ENCODE measurements at regions not wholly inside any gene's neighbourhood (a gene's known extent, or its start where the extent isn't known, plus 50 kb on each side); places are given as distances from the start of the nearest gene placed in this dataset.

DNA sequence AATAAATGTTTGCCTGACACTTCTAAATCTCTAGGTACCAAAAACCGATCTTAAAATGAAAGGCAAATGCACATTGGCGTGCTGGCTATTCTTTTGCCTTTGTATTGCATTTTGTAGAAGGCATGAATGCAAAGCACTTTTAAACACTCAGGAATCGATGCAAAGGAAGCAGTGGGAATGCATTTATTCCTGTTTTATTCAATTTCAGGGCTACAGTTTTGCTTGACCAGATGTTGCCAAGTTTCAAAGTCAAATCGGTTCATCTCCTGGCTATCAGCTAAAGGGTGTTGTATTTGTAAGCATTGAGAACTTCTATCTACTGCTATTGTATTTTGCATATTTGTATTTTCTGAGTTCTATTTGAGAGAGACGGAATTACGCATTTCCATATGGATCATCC is 659.8 kb upstream of the SLC35B3 start:
- ChIA-PET POLR2A (ENCODE audit: low non-redundant PET) (no interaction called here), CTCF (no interaction called here)
- Histone ChIP-seq H3K27me3 (replicated peaks; ENCODE audit: insufficient read depth, low read depth, low read length, poor library complexity) (no peaks in the 10 kb centered on the region), H3K27ac (ENCODE audit: low read depth, low read length, poor library complexity, severe bottlenecking) (no peak overlapping the region), H3K36me3 (ENCODE audit: insufficient read depth, low read length, poor library complexity, severe bottlenecking) (no peaks in the 10 kb centered on the region), H3K4me1 (ENCODE audit: insufficient read depth, low read length, poor library complexity, severe bottlenecking) (no peaks in the 10 kb centered on the region), H3K4me3 (ENCODE audit: low read depth, low read length, poor library complexity, severe bottlenecking) (no peak overlapping the region), H3K9me3 (ENCODE audit: low read depth, low read length, poor library complexity, severe bottlenecking) (no peaks in the 10 kb centered on the region)
- no TSS peak for BruUV-seq (replicated peaks)
- DNase-seq (ENCODE audit: low spot score): no peak
- TF ChIP-seq EZH2 (IDR thresholded peaks at IDR 0.05; ENCODE audit: borderline replicate concordance, low read depth, low read length, poor library complexity, severe bottlenecking) (no peak), CTCF (conservative IDR thresholded peaks at IDR 0.05; ENCODE audit: low read depth, low read length) (no peak)
- intact Hi-C loops (cut with micrococcal nuclease; ENCODE audit: unreplicated experiment): no loop called here

- H3K27ac ChIP-seq (ENCODE audit: low read depth, low read length, poor library complexity, severe bottlenecking): no peak overlapping the region
- no TSS peak for BruUV-seq (replicated peaks)
- CTCF ChIA-PET: no interaction called here
Measured at GRCh38 chr6:9089724-9090123, 654.4 kb upstream of the SLC35B3 start.

DNA sequence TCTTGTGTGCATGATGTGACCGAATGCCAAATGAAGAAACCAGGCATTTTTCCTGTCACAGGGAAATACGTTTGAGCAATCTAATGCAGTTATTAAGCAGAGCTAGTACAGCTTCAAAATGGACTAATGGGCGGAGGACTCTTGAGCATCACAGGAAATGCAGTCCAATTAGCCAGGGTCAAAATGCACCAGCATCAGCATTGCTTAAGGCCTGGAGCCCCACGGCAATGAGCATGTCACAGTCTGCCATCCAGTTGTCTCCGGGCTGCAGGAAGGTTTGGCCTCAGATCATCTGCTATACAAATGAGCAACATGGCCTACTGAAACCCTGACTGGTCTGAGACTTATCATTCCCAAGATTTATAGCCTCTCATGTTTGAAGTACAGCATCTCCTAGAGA is 652.1 kb upstream of the SLC35B3 start:
- peak; percentile 3 for DNase-seq (ENCODE audit: low spot score)
- TF ChIP-seq EZH2 (IDR thresholded peaks at IDR 0.05; ENCODE audit: borderline replicate concordance, low read depth, low read length, poor library complexity, severe bottlenecking): no peak
- no peaks in the 10 kb centered on the region for H3K27me3 ChIP-seq (replicated peaks; ENCODE audit: insufficient read depth, low read depth, low read length, poor library complexity)
- no TSS peak for BruUV-seq (replicated peaks)
- POLR2A ChIA-PET (ENCODE audit: low non-redundant PET): no interaction called here
- H3K4me1 ChIP-seq (ENCODE audit: insufficient read depth, low read length, poor library complexity, severe bottlenecking): no peaks in the 10 kb centered on the region
- H3K4me3 ChIP-seq (ENCODE audit: low read depth, low read length, poor library complexity, severe bottlenecking): no peak overlapping the region
- no peak overlapping the region for H3K27ac ChIP-seq (ENCODE audit: low read depth, low read length, poor library complexity, severe bottlenecking)
- H3K9me3 ChIP-seq (ENCODE audit: low read depth, low read length, poor library complexity, severe bottlenecking): no peaks in the 10 kb centered on the region
- no peaks in the 10 kb centered on the region for H3K36me3 ChIP-seq (ENCODE audit: insufficient read depth, low read length, poor library complexity, severe bottlenecking)
- intact Hi-C loops (cut with micrococcal nuclease; ENCODE audit: unreplicated experiment): no loop called here
- CTCF ChIA-PET: no interaction called here

More at GRCh38 chr6:9089724-9090123, 654.4 kb upstream of the SLC35B3 start:
- Histone ChIP-seq H3K4me3 (ENCODE audit: low read depth, low read length, poor library complexity, severe bottlenecking) (no peak overlapping the region), H3K9me3 (ENCODE audit: low read depth, low read length, poor library complexity, severe bottlenecking) (no peaks in the 10 kb centered on the region), H3K27me3 (replicated peaks; ENCODE audit: insufficient read depth, low read depth, low read length, poor library complexity) (no peaks in the 10 kb centered on the region), H3K36me3 (ENCODE audit: insufficient read depth, low read length, poor library complexity, severe bottlenecking) (no peaks in the 10 kb centered on the region), H3K4me1 (ENCODE audit: insufficient read depth, low read length, poor library complexity, severe bottlenecking) (no peaks in the 10 kb centered on the region)
- intact Hi-C loops (cut with micrococcal nuclease; ENCODE audit: unreplicated experiment): no loop called here
- no peak for TF ChIP-seq CTCF (conservative IDR thresholded peaks at IDR 0.05; ENCODE audit: low read depth, low read length)
- TF ChIP-seq EZH2 (IDR thresholded peaks at IDR 0.05; ENCODE audit: borderline replicate concordance, low read depth, low read length, poor library complexity, severe bottlenecking): no peak
- POLR2A ChIA-PET (ENCODE audit: low non-redundant PET): no interaction called here
- DNase-seq (ENCODE audit: low spot score): no peak

GRCh38 chr6:9086331-9086730 is 651.0 kb upstream of the SLC35B3 start:
- H3K27ac ChIP-seq (ENCODE audit: low read depth, low read length, poor library complexity, severe bottlenecking): no peak overlapping the region
- POLR2A ChIA-PET (ENCODE audit: low non-redundant PET): no interaction called here
- no peaks in the 10 kb centered on the region for H3K4me1 ChIP-seq (ENCODE audit: insufficient read depth, low read length, poor library complexity, severe bottlenecking)
- intact Hi-C loops (cut with micrococcal nuclease; ENCODE audit: unreplicated experiment): no loop called here
- H3K36me3 ChIP-seq (ENCODE audit: insufficient read depth, low read length, poor library complexity, severe bottlenecking): no peaks in the 10 kb centered on the region
- H3K4me3 ChIP-seq (ENCODE audit: low read depth, low read length, poor library complexity, severe bottlenecking): no peak overlapping the region
- CTCF ChIA-PET: no interaction called here
- BruUV-seq (replicated peaks): no TSS peak
- no peaks in the 10 kb centered on the region for H3K9me3 ChIP-seq (ENCODE audit: low read depth, low read length, poor library complexity, severe bottlenecking)
- no peaks in the 10 kb centered on the region for H3K27me3 ChIP-seq (replicated peaks; ENCODE audit: insufficient read depth, low read depth, low read length, poor library complexity)
- no peak for TF ChIP-seq CTCF (conservative IDR thresholded peaks at IDR 0.05; ENCODE audit: low read depth, low read length)
- TF ChIP-seq EZH2 (IDR thresholded peaks at IDR 0.05; ENCODE audit: borderline replicate concordance, low read depth, low read length, poor library complexity, severe bottlenecking): no peak
- no peak for DNase-seq (ENCODE audit: low spot score)

All from A673 (cell line).